Right kidney (tissue), 1 donor: ENCODE measurements at regions not wholly inside any gene's neighbourhood (a gene's known extent, or its start where the extent isn't known, plus 50 kb on each side); places are given as distances from the start of the nearest gene placed in this dataset.
"Not testable (repeated sequence)": the region's sequence is repeated elsewhere in the genome, so short reads cannot be mapped to it uniquely, and the experiment has no call there.

Experiments used
- DNase-seq: peaks from one replicate; pipeline ENCODE4 v3.0.0-alpha.2; 2016

DNA sequence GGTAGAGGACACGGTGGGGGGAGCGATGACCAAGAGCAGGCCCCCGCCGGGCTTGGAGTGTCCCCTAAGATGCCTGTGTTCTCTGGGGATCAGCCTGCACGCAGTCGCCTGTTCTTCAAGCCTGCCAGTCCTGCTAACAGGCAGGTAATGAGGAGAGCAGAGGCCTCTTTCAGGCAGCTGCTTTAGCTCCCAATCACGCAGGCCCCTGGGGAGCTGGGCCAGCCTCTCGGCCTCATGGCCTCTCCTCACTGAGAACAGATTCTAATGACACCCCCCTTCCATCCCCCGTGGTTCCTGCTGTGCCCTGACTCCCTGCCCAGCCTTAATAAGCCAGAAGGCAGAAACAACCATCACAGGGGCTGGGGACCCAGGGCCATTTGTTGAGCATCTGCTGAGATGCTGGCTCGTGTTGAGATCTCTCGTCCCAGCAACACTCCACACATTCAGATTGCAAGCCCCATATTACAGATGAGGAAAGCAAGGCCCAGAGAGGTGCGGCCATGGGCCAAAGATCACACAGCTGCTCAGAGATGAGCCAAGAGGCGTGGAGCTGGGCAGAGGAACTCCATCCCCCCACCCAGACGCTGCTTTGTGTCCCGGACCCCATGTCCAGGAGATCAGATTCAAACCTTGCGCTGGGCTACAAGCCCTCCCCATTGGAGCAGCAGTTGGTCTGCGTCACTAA is 71.6 kb upstream of the CASZ1 start:
- no peak for DNase-seq

DNA sequence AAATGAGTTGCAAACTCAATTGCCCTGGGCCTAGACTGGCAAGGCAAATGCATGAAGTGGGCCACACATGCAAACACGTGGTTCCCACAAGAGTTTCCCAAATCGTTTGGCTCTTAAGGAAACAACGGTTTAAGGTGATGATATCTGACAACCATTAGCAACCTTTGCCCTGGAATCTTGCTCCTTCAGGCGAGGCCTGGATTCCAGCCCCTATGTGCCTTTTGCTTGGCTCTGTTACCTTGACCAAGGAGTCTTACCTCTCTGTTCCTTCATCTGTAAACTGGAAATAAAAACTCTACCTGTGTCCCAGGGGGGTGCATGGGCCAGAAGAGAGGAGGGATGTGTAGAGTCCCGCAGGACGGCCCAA is 72.1 kb upstream of the CASZ1 start:
- DNase-seq, result no peak

DNA sequence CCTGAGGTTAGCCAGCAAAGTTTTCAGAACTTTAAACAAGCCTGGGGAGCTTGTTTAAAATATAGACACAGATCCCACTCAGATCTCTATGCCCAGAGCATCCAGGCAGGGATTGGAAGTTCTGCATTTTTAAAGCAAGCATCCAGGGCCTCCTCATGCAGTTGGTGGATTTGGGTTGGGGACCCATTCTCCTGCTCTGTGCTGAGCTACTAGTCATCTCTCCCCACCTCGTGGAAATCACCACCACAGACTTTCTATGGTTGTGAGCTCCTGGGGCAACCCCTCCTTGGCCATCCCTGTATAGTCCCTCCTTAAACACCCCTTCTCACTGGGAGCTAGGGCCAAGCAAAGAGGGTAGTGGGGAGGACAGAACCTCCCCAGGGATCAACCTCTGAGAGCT is 73.5 kb upstream of the CASZ1 start:
- no peak for DNase-seq

DNA sequence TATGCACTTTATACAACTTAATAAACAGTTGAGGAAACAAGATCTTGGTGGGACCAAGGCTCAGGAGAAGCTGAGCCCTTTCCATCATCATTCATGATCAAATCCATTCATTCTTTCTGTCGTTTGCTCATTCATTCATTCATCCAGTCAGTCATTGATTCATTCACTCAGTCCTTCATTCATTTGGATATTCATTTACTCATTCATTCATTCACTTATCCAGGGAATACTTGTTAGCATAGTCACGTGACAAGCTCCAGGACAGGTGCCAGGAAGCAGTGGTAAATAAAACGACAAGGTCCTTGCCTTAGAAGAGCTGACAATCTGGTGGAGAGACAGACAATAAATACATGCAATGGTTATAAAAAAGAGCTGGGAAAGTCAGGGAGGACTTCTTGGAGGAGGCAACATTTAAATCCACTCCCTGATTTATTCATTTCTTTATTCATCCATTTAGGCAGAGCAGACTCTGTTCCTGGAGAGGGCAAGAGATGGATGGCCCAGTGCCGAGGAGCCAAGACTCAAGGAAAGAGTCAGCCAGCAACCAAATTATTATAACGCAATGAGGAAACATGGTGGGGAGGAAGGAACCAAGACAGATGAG is 74.1 kb upstream of the CASZ1 start:
- no peak for DNase-seq

DNA sequence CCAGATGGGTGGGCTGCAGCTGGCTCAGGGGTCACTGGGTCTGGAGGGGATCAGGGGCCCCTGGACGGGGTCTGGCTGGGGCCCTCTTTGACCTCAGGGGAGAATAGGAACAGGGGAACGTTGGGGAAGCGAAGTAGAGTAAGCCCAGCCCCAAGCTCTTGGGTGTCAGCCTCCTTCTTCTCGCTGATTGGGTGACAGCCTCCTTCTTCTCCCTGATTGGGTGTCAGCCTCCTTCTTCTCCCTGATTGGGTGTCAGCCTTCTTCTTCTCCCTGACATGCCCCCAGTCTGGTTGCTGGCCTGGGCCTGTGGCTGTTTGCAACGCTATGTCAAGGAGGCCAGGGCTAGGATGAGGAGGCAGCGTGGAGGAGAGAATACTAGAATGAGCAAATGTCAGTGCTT is 76.7 kb upstream of the CASZ1 start:
- DNase-seq, result no peak

DNA sequence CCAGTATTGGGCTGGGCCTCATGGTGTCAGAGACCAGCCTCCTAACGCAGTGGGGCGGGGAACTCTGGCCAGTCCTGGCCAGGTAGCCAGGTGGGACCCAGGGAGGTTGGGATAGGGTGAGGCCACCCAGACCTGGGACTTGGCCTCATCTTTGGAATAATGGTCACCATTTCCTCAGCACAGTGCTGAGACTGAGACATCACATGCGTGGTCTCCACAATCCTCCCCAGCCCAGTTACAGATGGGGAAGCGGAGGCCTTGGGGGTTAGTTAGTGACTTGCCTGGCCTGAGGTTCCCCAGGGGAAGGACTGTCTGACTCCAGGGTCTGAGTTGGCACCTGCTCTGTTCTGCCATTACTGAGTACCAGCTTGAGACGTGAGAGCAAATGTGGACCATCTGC is 77.9 kb upstream of the CASZ1 start:
- DNase-seq, result no peak

DNA sequence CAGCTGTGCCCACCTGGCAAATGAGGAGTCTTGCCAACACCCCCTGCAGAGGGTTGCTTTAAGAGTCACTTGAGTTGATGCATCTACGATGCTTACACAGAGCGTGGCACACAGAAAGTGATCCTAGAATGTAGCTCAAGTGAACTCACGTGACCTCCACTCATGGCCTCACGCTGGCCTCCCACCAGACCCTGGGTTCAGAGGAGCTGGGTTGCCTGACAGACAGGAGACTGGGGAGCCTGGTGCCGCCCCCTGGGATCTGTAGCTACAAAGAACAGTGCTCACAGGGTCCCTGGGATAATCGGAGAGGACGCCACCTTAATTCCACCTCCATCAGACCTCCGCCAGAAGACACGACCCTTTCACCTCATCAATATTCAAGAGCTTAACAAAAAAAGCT is 81.4 kb upstream of the CASZ1 start:
- DNase-seq, result no peak

DNA sequence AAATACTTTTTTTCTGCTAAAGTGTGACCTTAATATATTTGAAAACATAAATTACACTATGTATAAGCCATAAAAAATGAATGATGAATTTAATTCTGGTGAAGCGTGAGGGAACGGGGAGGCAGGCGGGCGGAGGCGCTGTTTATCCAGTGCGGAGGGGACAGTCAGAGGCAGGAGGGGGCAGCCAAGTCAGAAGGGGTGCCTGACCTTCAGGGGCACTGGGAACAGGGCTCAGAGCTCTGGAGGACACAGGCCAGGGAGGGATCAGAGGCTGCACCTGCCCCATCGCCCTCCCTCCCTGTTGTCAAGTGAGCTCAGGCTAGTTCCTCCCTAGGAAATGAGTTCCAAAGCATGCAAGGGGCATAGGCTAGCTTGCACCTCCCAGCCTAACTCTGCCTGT is 82.0 kb upstream of the CASZ1 start:
- no peak for DNase-seq

DNA sequence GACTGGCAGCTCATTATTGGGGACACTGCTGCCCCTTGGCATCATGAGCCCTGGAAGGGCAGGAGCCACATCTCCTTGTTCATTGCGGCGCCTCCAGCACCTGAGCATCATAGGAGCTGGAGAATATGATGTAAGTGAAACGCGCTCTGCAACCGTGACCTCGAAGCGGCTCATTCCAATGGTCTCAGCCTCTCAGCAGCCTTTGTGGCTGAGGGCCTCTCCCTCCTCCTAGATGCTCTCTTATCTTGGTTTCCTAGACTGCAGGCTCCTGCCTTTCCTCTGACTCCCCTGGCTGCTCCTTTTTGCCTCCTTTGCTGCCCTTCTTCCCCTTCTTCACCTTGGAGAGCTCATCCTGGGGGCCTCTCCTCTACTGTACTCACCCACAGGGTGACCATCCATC is 83.6 kb upstream of the CASZ1 start:
- DNase-seq, result no peak

DNA sequence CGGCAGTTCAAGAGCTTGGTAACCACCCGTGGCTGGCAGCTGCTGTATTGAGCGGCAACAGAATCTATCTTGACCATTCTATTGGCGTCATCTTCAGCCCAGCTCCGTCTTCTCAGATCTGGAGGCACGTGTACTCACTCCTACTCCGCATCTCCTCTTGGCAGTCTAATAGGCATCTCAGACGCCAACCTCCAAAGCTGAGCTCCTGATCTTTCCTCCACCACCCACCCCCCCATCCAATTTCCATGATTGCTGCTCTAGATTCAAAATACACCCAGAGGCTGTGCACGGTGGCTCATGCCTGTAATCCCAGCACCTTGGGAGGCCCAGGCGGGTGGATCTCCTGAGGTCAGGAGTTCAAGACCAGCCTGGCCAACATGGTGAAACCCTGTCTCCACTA is 84.6 kb upstream of the CASZ1 start:
- DNase-seq, result no peak

DNA sequence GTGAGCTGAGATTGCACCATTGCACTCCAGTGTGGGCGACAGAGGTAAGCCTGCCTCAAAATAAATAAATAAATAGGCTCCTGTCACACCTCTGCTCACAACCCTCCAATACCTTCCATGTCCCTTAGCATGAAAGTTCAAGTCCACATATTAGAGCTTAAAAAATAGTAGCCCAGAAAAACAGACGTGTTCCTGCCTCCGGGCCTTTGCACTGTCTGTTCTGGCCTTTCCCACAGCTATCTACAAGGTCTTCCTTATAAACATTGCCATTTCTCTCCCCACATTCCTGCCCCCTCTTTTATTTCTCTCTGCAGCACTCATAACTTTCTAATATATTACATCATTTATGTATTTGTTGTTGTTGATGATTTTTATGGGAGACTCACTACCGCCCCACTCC is 85.6 kb upstream of the CASZ1 start:
- DNase-seq, result no peak

DNA sequence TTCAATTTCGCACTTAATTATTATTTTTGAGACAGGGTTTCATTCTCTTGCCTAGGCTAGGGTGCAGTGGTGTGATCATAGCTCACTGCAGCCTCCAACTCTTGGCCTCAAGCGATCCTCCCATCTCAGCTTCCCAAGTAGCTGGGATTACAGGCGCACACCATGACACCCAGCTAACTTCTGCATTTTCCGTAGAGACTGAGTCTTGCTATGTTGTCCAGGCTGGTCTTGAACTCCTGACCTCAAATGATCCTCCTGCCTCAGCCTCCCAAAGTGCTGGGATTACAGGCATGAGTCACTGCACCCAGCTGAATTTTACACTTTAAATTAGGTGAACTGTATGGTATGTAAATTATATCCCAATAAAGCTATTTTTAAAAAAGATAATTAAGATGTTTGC is 90.6 kb upstream of the CASZ1 start:
- DNase-seq, result not testable (repeated sequence)

DNA sequence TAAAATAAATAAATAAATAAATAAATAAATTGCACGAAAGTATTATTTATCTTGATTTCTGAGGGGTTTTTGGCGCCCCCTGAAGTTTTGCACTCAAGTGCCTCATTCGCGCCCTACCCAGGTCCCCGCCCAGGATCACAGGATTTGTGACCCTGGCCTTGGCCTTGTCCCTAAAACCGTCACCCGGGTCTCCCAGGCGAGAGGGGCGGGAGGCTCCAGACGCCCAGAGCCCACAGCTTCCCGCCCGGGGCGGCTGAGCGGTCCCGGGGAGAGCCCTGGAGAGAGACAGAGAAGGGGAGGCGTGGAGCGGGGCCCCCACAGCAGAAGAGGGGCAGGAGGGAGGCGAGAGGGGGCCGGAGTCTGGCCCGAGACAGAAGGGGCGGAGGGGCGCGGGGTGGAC is 91.8 kb upstream of the CASZ1 start:
- DNase-seq, result no peak

DNA sequence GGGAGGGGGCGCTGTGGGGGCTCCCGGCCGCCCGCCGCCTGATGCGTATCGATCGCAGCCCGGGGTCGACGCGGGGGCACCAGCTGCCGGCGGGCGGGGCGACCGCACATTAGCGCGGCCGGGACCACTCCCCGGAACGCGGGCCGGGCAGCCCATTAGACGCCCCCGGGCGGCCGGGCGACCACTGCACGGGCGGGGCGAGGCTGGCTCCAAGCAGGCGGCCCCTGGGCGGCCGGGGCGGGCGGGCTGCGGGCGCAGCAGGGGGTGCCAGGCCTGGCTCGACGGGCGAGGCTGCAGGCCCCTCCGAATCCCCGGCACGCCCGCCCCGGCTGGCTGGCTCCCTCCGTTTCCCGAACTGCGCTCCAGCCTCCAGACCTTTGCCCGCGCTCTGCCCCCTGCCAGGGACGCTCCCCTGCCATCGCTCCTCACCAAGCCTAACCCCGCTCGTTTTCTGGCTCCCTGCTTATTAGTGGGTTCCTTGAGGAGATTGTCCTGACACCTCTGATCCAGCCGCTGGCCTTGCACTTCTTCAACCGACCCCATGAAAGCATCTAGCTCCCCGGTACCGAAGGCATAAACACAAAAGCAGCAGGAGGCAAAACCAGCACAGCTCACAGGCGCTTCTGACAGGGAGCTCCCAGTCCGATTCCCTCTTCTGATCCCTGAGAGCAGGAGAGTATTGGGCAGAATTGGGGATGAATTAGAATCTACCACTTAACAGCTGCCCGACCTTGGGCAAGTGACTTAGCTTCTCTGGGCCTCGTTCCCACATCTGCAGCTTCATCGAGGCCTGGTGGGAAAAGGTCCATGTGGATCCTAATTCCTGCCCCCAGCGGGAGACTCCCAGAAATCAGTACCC is 92.6 kb upstream of the CASZ1 start:
- DNase-seq, result peak; percentile 53

DNA sequence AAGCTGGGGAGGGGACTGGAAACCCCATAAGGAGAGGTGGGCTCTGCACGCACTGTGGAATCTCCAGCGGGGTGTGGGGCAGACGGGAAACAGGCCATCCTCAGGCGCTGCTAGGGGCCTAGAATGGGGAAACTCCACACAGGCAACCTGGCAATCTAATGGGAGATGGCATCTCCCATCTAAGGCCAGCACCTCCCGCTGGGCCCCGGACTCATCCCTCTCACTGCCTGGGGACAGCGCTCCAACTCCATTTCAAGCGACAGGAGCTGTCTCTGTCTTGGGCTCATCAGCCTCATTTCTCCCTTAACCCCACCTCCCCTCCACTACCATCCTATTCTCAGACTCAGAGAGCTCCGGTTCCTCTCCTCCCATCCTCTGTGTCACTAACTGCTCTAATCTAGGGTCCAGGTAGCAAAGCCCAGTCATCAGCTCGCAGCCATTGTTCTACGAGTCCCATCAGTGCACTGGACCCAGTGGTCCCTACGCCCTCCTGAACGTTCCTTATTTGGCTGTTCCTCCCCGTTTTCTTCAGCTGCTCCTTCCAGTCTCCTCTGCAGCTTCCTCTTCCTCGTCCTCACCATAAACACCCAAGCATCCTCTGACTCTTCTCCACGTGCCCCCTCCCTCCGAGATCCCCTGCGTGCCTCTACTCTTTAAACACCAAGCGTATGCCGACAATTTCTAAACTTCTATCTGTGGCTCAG is 93.4 kb upstream of the CASZ1 start:
- no peak for DNase-seq

DNA sequence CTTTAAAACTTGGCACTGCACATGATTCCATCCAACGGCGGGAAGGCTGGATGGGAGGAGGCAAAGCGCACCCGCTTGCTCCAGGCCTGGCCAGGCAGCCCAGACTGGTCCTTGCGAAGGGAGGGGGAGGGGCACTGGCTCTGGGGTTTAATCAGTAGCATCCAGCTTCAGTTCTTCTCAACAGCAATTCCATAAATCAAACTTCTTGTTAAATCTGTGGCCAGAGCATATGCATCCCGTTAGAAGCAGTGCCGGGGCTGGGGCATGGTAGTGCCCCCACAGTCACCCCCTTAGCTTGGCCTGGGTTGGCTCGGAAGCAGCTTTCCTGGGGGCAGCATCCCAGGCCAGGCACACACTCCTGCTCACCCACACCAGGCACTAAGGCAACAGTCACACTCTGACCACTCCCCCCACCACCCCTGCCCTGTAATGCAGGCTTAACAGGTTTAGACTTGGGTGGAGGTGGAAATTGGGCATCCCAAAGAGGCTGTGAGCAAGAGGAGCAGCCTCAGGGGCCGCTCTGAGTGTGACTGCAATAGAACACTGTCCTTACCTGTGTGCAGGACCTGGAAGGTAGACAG is 94.1 kb upstream of the CASZ1 start:
- DNase-seq, result peak; percentile 56

DNA sequence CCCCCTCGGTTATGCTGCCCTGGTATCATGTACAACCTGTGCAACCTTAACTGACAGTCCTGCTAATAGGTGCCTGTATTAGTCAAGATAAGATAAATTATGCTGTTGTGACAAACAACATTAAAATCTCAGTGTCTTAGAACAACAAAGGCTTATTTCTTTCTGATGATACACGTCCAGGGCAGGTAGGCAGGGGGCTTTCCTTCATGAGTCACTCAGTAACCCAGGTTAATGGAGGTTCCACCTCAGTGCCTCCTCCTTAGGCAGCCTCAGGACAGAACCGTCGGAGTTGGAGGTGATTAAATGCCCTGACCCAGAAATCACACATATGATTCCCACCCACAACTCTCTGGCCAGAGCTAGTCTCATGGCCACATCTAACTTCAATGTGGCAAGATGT is 94.6 kb upstream of the CASZ1 start:
- no peak for DNase-seq

DNA sequence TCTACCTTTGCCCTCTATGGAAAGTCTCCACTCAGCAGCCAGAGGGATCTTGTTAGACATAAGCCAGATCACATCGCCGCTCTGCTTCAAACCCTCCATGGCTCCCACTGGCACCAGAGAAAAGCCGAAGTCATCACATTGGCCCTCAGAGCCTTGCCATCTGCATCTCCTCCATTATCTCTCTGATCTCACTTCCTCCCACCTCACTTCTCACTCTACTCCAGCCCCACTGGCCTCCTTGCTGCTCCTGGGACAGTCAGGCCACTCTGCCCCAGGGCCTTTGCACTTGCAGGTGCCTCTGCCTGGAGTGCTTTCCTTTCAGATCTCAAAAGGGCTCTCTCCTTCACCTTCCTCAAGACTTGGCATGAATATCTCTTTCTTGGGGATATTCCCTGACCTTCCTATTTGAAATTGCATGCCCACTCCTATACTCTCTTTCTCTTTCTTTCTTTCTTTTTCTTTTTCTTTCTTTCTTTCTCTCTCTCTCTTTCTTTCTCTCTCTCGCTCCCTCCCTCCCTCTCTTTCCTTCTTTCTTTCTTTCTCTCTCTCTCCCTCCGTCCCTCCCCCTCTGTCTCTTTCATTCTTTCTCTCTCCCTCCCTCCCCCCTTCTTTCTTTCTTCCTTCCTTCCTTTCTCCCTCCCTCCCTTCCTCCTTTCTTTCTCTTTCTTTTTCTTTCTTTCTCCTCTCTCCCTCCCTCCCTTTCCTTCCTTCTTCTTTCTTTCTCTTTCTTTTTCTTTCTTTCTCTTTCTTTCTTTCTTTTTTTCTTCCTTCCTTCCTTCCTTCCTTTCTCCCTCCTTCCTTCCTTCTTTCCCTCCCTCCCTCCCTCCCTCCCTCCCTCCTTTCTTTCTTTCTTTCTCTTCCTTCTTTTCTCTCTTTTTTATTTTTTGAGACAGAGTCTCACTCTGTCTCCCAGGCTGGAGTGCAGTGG is 96.0 kb upstream of the CASZ1 start:
- DNase-seq, result no peak

DNA sequence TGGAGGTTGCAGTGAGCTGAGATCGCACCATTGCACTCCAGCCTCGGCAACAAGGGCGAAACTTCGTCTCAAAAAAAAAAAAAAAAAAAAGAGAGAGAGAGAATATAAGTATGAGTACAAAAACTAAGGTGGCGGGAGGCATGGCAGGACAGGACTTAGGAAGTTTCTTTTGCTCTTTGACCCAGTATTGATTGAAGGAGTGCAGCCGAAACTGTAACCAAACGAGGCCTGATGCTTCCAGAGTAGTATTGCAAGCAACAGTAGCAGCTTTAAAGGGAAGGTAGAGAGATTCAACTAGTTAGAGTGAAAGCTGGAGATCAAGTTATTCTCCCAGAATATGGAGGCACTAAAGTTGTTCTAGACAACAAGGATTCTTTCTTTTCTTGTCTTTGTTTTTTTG is 99.2 kb upstream of the CASZ1 start:
- no peak for DNase-seq

DNA sequence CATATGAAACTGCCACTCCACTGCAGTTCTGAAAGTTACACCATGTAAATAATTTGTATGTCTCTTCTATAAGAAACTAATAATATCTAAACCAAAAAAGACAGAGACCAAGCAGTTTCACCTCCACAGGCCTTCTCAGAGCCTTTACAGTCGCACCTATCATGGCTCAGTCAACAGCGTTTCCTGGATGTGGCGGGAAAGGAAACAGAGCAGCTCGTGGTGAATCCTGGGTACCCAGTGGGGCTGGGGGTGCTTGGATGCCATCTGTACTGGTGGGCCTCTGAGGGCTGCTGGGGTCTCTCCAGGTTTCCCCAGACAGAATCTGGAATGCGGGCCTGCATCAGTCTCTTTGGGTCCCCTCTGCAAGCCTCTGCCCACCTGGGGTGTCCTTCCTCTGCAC is 100.2 kb upstream of the CASZ1 start:
- DNase-seq, result no peak

DNA sequence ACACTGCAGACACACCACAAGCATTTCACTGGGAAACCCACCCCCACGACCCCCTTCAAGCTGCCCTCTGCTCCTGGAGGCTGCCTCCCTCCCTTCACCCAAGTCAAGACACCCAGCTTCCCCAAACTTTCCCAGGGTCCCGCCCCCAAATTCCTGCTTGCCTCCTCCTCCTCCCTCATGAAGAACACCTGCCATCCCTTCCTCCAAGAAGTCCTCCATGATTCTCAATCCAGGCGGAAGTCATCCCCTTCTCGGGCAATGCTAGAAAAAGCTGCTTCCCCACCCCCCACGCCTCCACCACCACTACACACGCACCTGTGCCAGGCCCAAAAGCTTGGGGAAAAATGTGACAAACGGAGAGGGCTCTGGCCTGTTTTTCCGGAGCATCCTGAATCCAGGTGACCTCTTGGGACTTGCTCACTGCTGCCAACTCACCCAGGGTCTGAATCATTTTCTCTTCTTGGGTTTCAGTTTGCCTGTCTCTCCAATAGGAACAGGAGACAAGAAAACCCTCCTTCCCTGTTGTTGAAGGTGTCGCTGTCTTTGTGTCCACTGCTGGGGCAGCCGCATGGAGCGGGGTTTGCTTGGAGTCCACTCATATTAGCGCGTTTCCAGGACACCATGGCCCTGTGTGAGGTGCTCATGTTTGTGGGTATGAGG is 101.0 kb upstream of the CASZ1 start:
- DNase-seq, result no peak
